ENCODE measurements at regions not wholly inside any gene's neighbourhood (a gene's known extent, or its start where the extent isn't known, plus 50 kb on each side); places are given as distances from the start of the nearest gene placed in this dataset.

DNA sequence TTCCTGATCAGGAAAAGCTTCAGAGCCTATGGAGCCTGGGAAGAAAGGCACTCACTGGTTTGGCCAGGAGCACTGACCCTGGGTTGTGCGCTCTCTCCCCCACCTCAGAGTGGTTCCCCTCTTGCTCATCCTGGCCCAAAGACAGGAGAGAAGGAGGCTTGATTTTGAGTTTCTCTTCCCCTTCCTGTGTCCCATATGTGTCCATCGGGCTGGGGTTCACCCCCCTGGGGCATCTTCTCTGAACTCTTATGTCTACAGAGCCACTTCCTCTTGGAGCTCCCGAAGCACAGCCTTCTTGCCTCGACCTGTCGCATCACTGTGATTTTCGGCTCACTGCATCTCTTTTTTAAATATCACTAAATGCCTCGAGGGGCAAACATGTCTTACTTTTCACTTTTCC lies 692.3 kb downstream of the RNF144A start:
- Histone ChIP-seq H3K36me3 (ENCODE audit: control insufficient read depth, insufficient read depth, low read length) (no peaks in the 10 kb centered on the region), H3K9me3 (ENCODE audit: control insufficient read depth, low read length) (no peaks in the 10 kb centered on the region), H3K4me2 (ENCODE audit: low read length) (no peak overlapping the region), H3K27me3 (ENCODE audit: control insufficient read depth, insufficient read depth, low read length) (no peaks in the 10 kb centered on the region), H2AFZ (no peak overlapping the region), H3K27ac (no peak overlapping the region), H3K4me1 (no peaks in the 10 kb centered on the region), H3K79me2 (no peaks in the 10 kb centered on the region), H3K9ac (no peak overlapping the region), H3K4me3 (ENCODE audit: low read depth, low read length) (no peak overlapping the region)
- TF ChIP-seq, protein P1, sequence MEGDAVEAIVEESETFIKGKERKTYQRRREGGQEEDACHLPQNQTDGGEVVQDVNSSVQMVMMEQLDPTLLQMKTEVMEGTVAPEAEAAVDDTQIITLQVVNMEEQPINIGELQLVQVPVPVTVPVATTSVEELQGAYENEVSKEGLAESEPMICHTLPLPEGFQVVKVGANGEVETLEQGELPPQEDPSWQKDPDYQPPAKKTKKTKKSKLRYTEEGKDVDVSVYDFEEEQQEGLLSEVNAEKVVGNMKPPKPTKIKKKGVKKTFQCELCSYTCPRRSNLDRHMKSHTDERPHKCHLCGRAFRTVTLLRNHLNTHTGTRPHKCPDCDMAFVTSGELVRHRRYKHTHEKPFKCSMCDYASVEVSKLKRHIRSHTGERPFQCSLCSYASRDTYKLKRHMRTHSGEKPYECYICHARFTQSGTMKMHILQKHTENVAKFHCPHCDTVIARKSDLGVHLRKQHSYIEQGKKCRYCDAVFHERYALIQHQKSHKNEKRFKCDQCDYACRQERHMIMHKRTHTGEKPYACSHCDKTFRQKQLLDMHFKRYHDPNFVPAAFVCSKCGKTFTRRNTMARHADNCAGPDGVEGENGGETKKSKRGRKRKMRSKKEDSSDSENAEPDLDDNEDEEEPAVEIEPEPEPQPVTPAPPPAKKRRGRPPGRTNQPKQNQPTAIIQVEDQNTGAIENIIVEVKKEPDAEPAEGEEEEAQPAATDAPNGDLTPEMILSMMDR (IDR thresholded peaks at IDR 0.05), result no peak

DNA sequence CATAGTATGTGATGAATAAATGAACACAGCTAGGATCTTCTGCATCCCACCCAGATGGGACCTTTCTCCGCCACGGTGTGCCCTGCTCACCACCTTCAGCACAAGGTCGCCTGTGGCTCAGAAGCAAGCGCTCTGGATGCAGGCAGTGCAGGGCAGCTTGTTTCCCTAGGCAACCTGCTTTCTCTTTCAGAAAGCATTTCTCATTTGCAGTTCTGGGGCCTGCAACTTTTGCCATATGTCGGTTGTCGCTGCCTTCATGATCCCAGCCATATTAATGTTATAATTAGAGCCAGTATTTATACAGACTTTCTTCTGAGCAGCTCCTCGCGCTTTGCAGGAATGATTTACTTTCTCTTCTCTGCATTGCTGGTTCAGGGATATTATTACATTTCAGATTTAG lies 692.8 kb downstream of the RNF144A start:
- no peak overlapping the region for H3K4me2 ChIP-seq (ENCODE audit: low read length)
- H3K9me3 ChIP-seq (ENCODE audit: control insufficient read depth, low read length), result no peaks in the 10 kb centered on the region
- H3K4me3 ChIP-seq (ENCODE audit: low read depth, low read length), result no peak overlapping the region
- TF ChIP-seq, protein P1 (IDR thresholded peaks at IDR 0.05), result no peak
- no peaks in the 10 kb centered on the region for H3K79me2 ChIP-seq
- no peaks in the 10 kb centered on the region for H3K27me3 ChIP-seq (ENCODE audit: control insufficient read depth, insufficient read depth, low read length)
- H3K36me3 ChIP-seq (ENCODE audit: control insufficient read depth, insufficient read depth, low read length), result no peaks in the 10 kb centered on the region
- H3K9ac ChIP-seq, result no peak overlapping the region
- H3K4me1 ChIP-seq, result no peaks in the 10 kb centered on the region
- no peak overlapping the region for H3K27ac ChIP-seq
- no peak overlapping the region for H2AFZ ChIP-seq

DNA sequence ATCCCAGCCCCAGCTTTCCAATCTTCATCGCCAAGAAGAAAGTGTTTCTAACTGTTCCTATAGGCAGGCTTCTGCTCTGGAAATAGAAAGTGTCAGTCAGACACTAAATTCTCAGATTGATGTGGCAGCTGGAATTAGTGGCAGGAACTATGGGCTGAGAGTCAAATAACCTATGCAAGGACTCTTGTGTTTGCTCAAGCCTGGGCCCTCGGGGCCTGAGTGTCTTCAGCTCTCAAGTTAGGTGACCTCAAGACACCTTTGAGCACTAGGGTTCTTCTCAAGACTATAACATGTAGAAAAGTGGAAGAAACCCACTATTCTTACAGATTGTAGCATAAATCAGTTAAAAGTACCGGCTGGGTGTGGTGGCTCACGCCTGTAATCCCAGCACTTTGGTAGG lies 694.5 kb downstream of the RNF144A start:
- Histone ChIP-seq H3K9ac (no peak overlapping the region), H3K79me2 (no peaks in the 10 kb centered on the region), H3K9me3 (ENCODE audit: control insufficient read depth, low read length) (no peaks in the 10 kb centered on the region), H3K36me3 (ENCODE audit: control insufficient read depth, insufficient read depth, low read length) (no peaks in the 10 kb centered on the region), H3K4me1 (no peaks in the 10 kb centered on the region), H3K4me2 (ENCODE audit: low read length) (no peak overlapping the region), H3K27ac (no peak overlapping the region), H3K27me3 (ENCODE audit: control insufficient read depth, insufficient read depth, low read length) (no peaks in the 10 kb centered on the region), H2AFZ (no peak overlapping the region), H3K4me3 (ENCODE audit: low read depth, low read length) (no peak overlapping the region)
- TF ChIP-seq, protein P1 (IDR thresholded peaks at IDR 0.05), result no peak

DNA sequence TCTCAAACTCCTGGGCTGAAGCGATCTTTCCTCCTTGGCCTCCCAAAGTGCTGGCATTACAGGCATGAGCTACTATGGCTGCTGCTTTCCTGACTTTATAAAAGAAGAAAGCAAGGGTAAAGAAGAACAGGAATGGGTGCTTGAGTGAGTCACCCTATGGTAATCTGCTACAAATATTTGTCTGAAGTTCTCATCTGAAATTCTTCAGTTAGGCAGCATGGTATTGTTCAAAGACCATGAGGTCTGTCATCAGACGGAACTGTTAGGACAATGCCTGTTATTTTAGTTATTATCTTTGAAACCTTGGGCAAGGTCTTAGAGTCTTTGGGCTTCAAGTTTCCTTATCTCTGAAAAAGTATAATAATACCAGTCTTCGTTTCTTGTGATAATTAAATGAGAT lies 695.8 kb downstream of the RNF144A start:
- no peak overlapping the region for H3K4me2 ChIP-seq (ENCODE audit: low read length)
- no peak overlapping the region for H2AFZ ChIP-seq
- no peak overlapping the region for H3K4me3 ChIP-seq (ENCODE audit: low read depth, low read length)

DNA sequence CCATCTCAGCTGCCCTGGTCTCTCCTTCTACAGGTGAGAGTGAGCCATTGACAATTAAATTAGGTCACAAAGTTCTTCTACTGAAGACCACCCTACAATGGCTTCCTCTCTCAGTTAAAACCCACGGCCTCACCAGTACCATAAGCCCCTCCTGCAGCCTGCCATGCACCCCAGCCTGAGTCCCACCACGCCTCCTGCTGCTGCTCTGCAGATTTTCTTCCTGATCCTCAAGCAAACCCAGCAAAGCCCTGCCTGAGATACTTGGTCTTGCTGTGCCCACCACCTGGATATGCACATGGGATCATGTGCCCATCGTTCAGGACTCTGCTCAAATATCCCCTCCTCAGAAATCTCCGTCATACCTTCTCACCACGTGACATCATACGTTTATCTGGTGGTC lies 696.6 kb downstream of the RNF144A start:
- no peaks in the 10 kb centered on the region for H3K79me2 ChIP-seq
- TF ChIP-seq, protein P1 (IDR thresholded peaks at IDR 0.05), result no peak

More for the DNA sequence above, 695.8 kb downstream of the RNF144A start:
- Histone ChIP-seq H3K27me3 (ENCODE audit: control insufficient read depth, insufficient read depth, low read length) (no peaks in the 10 kb centered on the region), H3K9ac (no peak overlapping the region), H3K27ac (no peak overlapping the region), H3K9me3 (ENCODE audit: control insufficient read depth, low read length) (no peaks in the 10 kb centered on the region), H3K36me3 (ENCODE audit: control insufficient read depth, insufficient read depth, low read length) (no peaks in the 10 kb centered on the region), H3K4me1 (no peaks in the 10 kb centered on the region), H3K79me2 (no peaks in the 10 kb centered on the region)
- TF ChIP-seq, protein P1 (IDR thresholded peaks at IDR 0.05), result no peak

More for the DNA sequence above, 696.6 kb downstream of the RNF144A start:
- H3K36me3 ChIP-seq (ENCODE audit: control insufficient read depth, insufficient read depth, low read length), result no peaks in the 10 kb centered on the region
- H3K27me3 ChIP-seq (ENCODE audit: control insufficient read depth, insufficient read depth, low read length), result no peaks in the 10 kb centered on the region
- H3K9me3 ChIP-seq (ENCODE audit: control insufficient read depth, low read length), result no peaks in the 10 kb centered on the region
- H3K4me3 ChIP-seq (ENCODE audit: low read depth, low read length), result no peak overlapping the region
- H2AFZ ChIP-seq, result no peak overlapping the region
- no peak overlapping the region for H3K27ac ChIP-seq
- no peak overlapping the region for H3K9ac ChIP-seq
- H3K4me2 ChIP-seq (ENCODE audit: low read length), result no peak overlapping the region
- H3K4me1 ChIP-seq, result no peaks in the 10 kb centered on the region

All from parathyroid adenoma (tissue), 2 donors.